IMR-90 (cell line): ENCODE measurements at regions not wholly inside any gene's neighbourhood (a gene's known extent, or its start where the extent isn't known, plus 50 kb on each side); places are given as distances from the start of the nearest gene placed in this dataset.

Experiments
- ATAC-seq: fragments of 200-7000 bp; cut with Tn5 transposase; 2 replicates; pipeline ENCODE4 v1.9.1; 2020; ENCODE audit warnings: low read depth, mild to moderate bottlenecking, moderate library complexity
- BruUV-seq: library from RNA; stranded (reverse); fragments of 400-500 nt; replicated peaks from 2 replicates; lab custom pipeline; 2021; lab: Mats Ljungman, UMichigan
- CTCF ChIA-PET: fragments of 300-600 bp; formaldehyde crosslinking; extraction: SDS; loops from one replicate; lab custom pipeline; 2021; ENCODE audit warnings: antibody characterized with exemption; lab: Yijun Ruan, JAX
- POLR2A ChIA-PET: fragments of 300-600 bp; sonication (Branson Sonifier 250); formaldehyde crosslinking; loops from one replicate; lab custom pipeline; 2022; ENCODE audit warnings: antibody characterized with exemption; ENCODE audit not compliant: unreplicated experiment; lab: Charles Lee
- DNase-seq: peaks from one replicate; pipeline ENCODE4 v3.0.0; 2013
- H2AFZ ChIP-seq: replicated peaks from 2 replicates; pipeline ENCODE3; 2013; ENCODE audit warnings: low read length, mild to moderate bottlenecking; ENCODE audit not compliant: poor library complexity
- H2AK5ac ChIP-seq: 2 replicates; pipeline ENCODE4 v1.6.1; 2013; ENCODE audit warnings: low read depth, low read length, inconsistent platforms
- H2AK9ac ChIP-seq: replicated peaks from 2 replicates; pipeline ENCODE3; 2013; ENCODE audit warnings: mild to moderate bottlenecking, low read depth, low read length, moderate library complexity; ENCODE audit not compliant: poor library complexity
- H2BK120ac ChIP-seq: 2 replicates; pipeline ENCODE4 v1.6.1; 2013; ENCODE audit warnings: low read depth, low read length, inconsistent platforms
- H2BK15ac ChIP-seq: 3 replicates; pipeline ENCODE4 v1.6.1; 2013; ENCODE audit warnings: low read depth, low read length, inconsistent platforms
- H2BK20ac ChIP-seq: 2 replicates; pipeline ENCODE4 v1.6.1; 2013; ENCODE audit warnings: low read depth, mild to moderate bottlenecking, inconsistent platforms, low read length, moderate library complexity
- H2BK5ac ChIP-seq: 2 replicates; pipeline ENCODE4 v1.6.1; 2013; ENCODE audit warnings: mild to moderate bottlenecking, low read depth, low read length, inconsistent platforms; ENCODE audit not compliant: poor library complexity, severe bottlenecking
- H3K14ac ChIP-seq: replicated peaks from 2 replicates; pipeline ENCODE4 v1.6.1; 2013; ENCODE audit warnings: low read depth, low read length, inconsistent platforms
- H3K18ac ChIP-seq: 2 replicates; pipeline ENCODE4 v1.6.1; 2013; ENCODE audit warnings: low read depth, low read length, control low read depth
- H3K23ac ChIP-seq: 2 replicates; pipeline ENCODE4 v1.6.1; 2013; ENCODE audit warnings: low read depth, low read length, inconsistent platforms
- H3K27ac ChIP-seq: 2 replicates; pipeline ENCODE4 v1.5.1; 2013; ENCODE audit warnings: mild to moderate bottlenecking, control low read depth, low read length; ENCODE audit not compliant: insufficient read depth
- H3K27me3 ChIP-seq: 2 replicates; pipeline ENCODE4 v1.6.1; 2013; ENCODE audit warnings: low read length; ENCODE audit not compliant: control insufficient read depth, insufficient read depth
- H3K36me3 ChIP-seq: 2 replicates; pipeline ENCODE4 v1.6.1; 2013; ENCODE audit warnings: low read length, mixed read lengths; ENCODE audit not compliant: control insufficient read depth, insufficient read depth
- H3K4ac ChIP-seq: 2 replicates; pipeline ENCODE4 v1.6.1; 2013; ENCODE audit warnings: low read depth, low read length, inconsistent platforms
- H3K4me1 ChIP-seq: 2 replicates; pipeline ENCODE4 v1.6.1; 2013; ENCODE audit warnings: low read length, mixed read lengths; ENCODE audit not compliant: control insufficient read depth, insufficient read depth
- H3K4me2 ChIP-seq: 2 replicates; pipeline ENCODE4 v1.6.1; 2013; ENCODE audit warnings: low read depth, mild to moderate bottlenecking, control low read depth, low read length, moderate library complexity
- H3K4me3 ChIP-seq: 2 replicates; pipeline ENCODE4 v1.5.1; 2013; ENCODE audit warnings: low read depth, mild to moderate bottlenecking, control low read depth, low read length, moderate library complexity; ENCODE audit not compliant: insufficient read depth
- H3K56ac ChIP-seq: 2 replicates; pipeline ENCODE4 v1.6.1; 2013; ENCODE audit warnings: low read length, inconsistent platforms; ENCODE audit not compliant: insufficient read depth; ENCODE audit errors: extremely low read depth
- H3K79me1 ChIP-seq, 2 experiments: 2 replicates each; pipeline ENCODE4 v1.6.1; 2013; ENCODE audit warnings: low read length in 2 of 2, inconsistent platforms in 1 of 2, low read depth in 1 of 2
- H3K9ac ChIP-seq: 2 replicates; pipeline ENCODE4 v1.6.1; 2013; ENCODE audit warnings: low read depth, low read length, control low read depth
- H3K9me1 ChIP-seq: 2 replicates; pipeline ENCODE4 v1.6.1; 2013; ENCODE audit warnings: low read length, inconsistent platforms; ENCODE audit not compliant: insufficient read depth
- H3K9me3 ChIP-seq: 2 replicates; pipeline ENCODE4 v1.6.1; 2013; ENCODE audit warnings: low read length; ENCODE audit not compliant: control insufficient read depth, insufficient read depth
- H4K20me1 ChIP-seq: 2 replicates; pipeline ENCODE4 v1.6.1; 2013; ENCODE audit warnings: low read length, inconsistent platforms; ENCODE audit not compliant: insufficient read depth
- H4K5ac ChIP-seq: 2 replicates; pipeline ENCODE4 v1.6.1; 2013; ENCODE audit warnings: mild to moderate bottlenecking, low read depth, low read length, control low read depth
- H4K8ac ChIP-seq, 2 experiments: 2 replicates each; pipeline ENCODE4 v1.6.1; 2013; ENCODE audit warnings: low read depth in 2 of 2, low read length in 2 of 2, control low read depth in 1 of 2, inconsistent platforms in 1 of 2
- H4K91ac ChIP-seq: 2 replicates; pipeline ENCODE4 v1.6.1; 2013; ENCODE audit warnings: low read depth, low read length, inconsistent platforms; ENCODE audit not compliant: insufficient read depth
- CHD1 ChIP-seq: IDR thresholded peaks from 2 replicates; pipeline ENCODE4 v1.6.1; 2012; ENCODE audit warnings: low read depth, low read length, improper control_type of control experiment
- MAZ ChIP-seq: IDR thresholded peaks from 2 replicates; pipeline ENCODE4 v1.6.1; 2012; ENCODE audit warnings: low read depth, mild to moderate bottlenecking, low read length, improper control_type of control experiment, moderate library complexity, borderline replicate concordance
- RAD21 ChIP-seq: IDR thresholded peaks from 2 replicates; pipeline ENCODE4 v1.6.1; 2012; ENCODE audit warnings: low read length, improper control_type of control experiment
- RCOR1 ChIP-seq: IDR thresholded peaks from 2 replicates; pipeline ENCODE4 v1.6.1; 2012; ENCODE audit warnings: mild to moderate bottlenecking, low read length, improper control_type of control experiment; ENCODE audit not compliant: insufficient replicate concordance
- RFX5 ChIP-seq: IDR thresholded peaks from 2 replicates; pipeline ENCODE4 v1.8.0; 2012; ENCODE audit warnings: low read depth, mild to moderate bottlenecking, low read length, moderate library complexity
- SMC3 ChIP-seq: fragments of 150-350 bp; IDR thresholded peaks from 2 replicates; pipeline ENCODE4 v1.6.1; 2016; ENCODE audit warnings: low read depth, mild to moderate bottlenecking, antibody characterized with exemption, low read length, moderate library complexity
- WGBS, 2 experiments: methylation state at CpG; one replicate each; pipeline versions ENCODE4 v1.1.5 to v1.1.7; 2013; ENCODE audit warnings: missing lambda C conversion rate in 2 of 2; ENCODE audit not compliant: insufficient read length in 1 of 2; ENCODE audit errors: extremely low coverage in 2 of 2; 5-methylcytosine and 5-hydroxymethylcytosine counted together
- dilution Hi-C: fragments of 300-500 bp; cut with HindIII; formaldehyde crosslinking; loops from one replicate; pipeline ENCODE4 v1.14.3; 2018; ENCODE audit warnings: low sequenced_read_pairs; ENCODE audit not compliant: unreplicated experiment
- in situ Hi-C: fragments of 300-500 bp; cut with MboI; formaldehyde crosslinking; loops from 3 replicates; pipeline ENCODE4 v1.14.3; 2019; ENCODE audit warnings: low sequenced_read_pairs, inconsistent platforms, mixed read lengths
- intact Hi-C: fragments of 100-400 bp; cut with micrococcal nuclease; formaldehyde crosslinking; loops from 2 replicates; pipeline ENCODE4 v1.10.0; 2022

GRCh38 chr6:50929323-50929722 lies 110.7 kb downstream of the TFAP2B start:
- H2BK5ac ChIP-seq = no peak overlapping the region
- TF ChIP-seq MAZ (no peak), SMC3 (no peak), RCOR1 (no peak), CHD1 (no peak), RAD21 (no peak), RFX5 (no peak)
- H3K9ac ChIP-seq = no peak overlapping the region
- no peak overlapping the region for H3K14ac ChIP-seq
- no peak overlapping the region for H3K4me2 ChIP-seq
- in situ Hi-C loops (no loop called here), intact Hi-C loops (no loop called here), dilution Hi-C loops (no loop called here)
- BruUV-seq = no TSS peak
- no peak overlapping the region for H3K23ac ChIP-seq
- ChIA-PET CTCF (no interaction called here), POLR2A (no interaction called here)
- H2AFZ ChIP-seq = no peak overlapping the region
- no peaks in the 10 kb centered on the region for H3K36me3 ChIP-seq
- no peak overlapping the region for H2AK5ac ChIP-seq
- peaks cover 3% of the 10 kb centered on the region for H3K9me3 ChIP-seq
- no CpG with 5 or more reads among the region's 3 CpGs for WGBS, 2 experiments
- no peaks in the 10 kb centered on the region for H3K79me1 ChIP-seq
- H3K56ac ChIP-seq = no peak overlapping the region
- no peak overlapping the region for H3K4ac ChIP-seq
- no peak overlapping the region for H3K27ac ChIP-seq
- no peaks in the 10 kb centered on the region for H3K27me3 ChIP-seq
- H3K9me1 ChIP-seq = no peaks in the 10 kb centered on the region
- H4K8ac ChIP-seq = no peak overlapping the region
- H4K20me1 ChIP-seq = no peaks in the 10 kb centered on the region
- no peak overlapping the region for H2BK120ac ChIP-seq
- no peak overlapping the region for H2BK15ac ChIP-seq
- H2AK9ac ChIP-seq = no peak overlapping the region
- H4K5ac ChIP-seq = no peak overlapping the region
- DNase-seq (no peak), ATAC-seq (no peak)
- no peak overlapping the region for H3K18ac ChIP-seq
- no peak overlapping the region for H2BK20ac ChIP-seq
- H3K4me1 ChIP-seq = no peaks in the 10 kb centered on the region
- no peak overlapping the region for H3K4me3 ChIP-seq
- H4K91ac ChIP-seq = no peak overlapping the region
